GM10266 (cell line): ENCODE measurements at regions not wholly inside any gene's neighbourhood (a gene's known extent, or its start where the extent isn't known, plus 50 kb on each side); places are given as distances from the start of the nearest gene placed in this dataset.
"Not testable (repeated sequence)": the region's sequence is repeated elsewhere in the genome, so short reads cannot be mapped to it uniquely, and the experiment has no call there.

ENCODE experiments used
- DNase-seq: peaks from one replicate; pipeline ENCODE4 v3.0.0; 2012; ENCODE audit errors: extremely low spot score
- CTCF ChIP-seq: IDR thresholded peaks from 2 replicates; pipeline ENCODE4 v1.5.1; 2012; ENCODE audit warnings: mild to moderate bottlenecking, low read depth; ENCODE audit not compliant: control insufficient read depth, insufficient read depth; ENCODE audit errors: missing control alignments

GRCh38 chrX:80929251-80929650 lies 119.6 kb upstream of the BRWD3 start:
- no peak for TF ChIP-seq CTCF
- DNase-seq, result no peak

GRCh38 chrX:80917919-80918318 lies 108.2 kb upstream of the BRWD3 start:
- no peak for TF ChIP-seq CTCF
- no peak for DNase-seq

GRCh38 chrX:80912351-80912750 lies 102.7 kb upstream of the BRWD3 start:
- not testable (repeated sequence) for DNase-seq

GRCh38 chrX:80879916-80880315 lies 70.2 kb upstream of the BRWD3 start:
- DNase-seq, result no peak
- no peak for TF ChIP-seq CTCF

- DNase-seq, result no peak
- no peak for TF ChIP-seq CTCF
Observed at GRCh38 chrX:80879143-80879542, 69.5 kb upstream of the BRWD3 start.

- TF ChIP-seq CTCF, result peak; percentile 20
- peak; percentile 10 for DNase-seq
Observed at GRCh38 chrX:80876877-80877276, 67.2 kb upstream of the BRWD3 start.
